GM12865 (cell line): ENCODE measurements at regions not wholly inside any gene's neighbourhood (a gene's known extent, or its start where the extent isn't known, plus 50 kb on each side); places are given as distances from the start of the nearest gene placed in this dataset.

Source experiments
- DNase-seq: peaks from one replicate; pipeline ENCODE4 v3.0.0; 2010; ENCODE audit warnings: low read depth
- H3K4me3 ChIP-seq: 2 replicates; pipeline ENCODE4 v1.5.1; 2011; ENCODE audit warnings: mild to moderate bottlenecking, low read depth, low read length, control low read depth
- CTCF ChIP-seq: IDR thresholded peaks from 2 replicates; pipeline ENCODE4 v1.5.1; 2011; ENCODE audit warnings: low read length, control low read depth, low read depth, inconsistent platforms; ENCODE audit not compliant: insufficient read depth; ENCODE audit errors: missing control alignments

GRCh38 chr9:109830545-109830944, 50.5 kb downstream of the PALM2AKAP2 start:
- TF ChIP-seq CTCF = no peak
- no peak overlapping the region for H3K4me3 ChIP-seq
- no peak for DNase-seq

GRCh38 chr9:109831998-109832658, 52.1 kb downstream of the PALM2AKAP2 start:
- no peak overlapping the region for H3K4me3 ChIP-seq
- TF ChIP-seq CTCF = no peak
- no peak for DNase-seq

GRCh38 chr9:109834855-109835254, 54.9 kb downstream of the PALM2AKAP2 start:
- no peak for DNase-seq
- TF ChIP-seq CTCF = no peak
- no peak overlapping the region for H3K4me3 ChIP-seq

GRCh38 chr9:109843641-109844040, 63.6 kb downstream of the PALM2AKAP2 start:
- no peak for DNase-seq
- no peak overlapping the region for H3K4me3 ChIP-seq
- no peak for TF ChIP-seq CTCF

- TF ChIP-seq CTCF = no peak
- DNase-seq = no peak
- H3K4me3 ChIP-seq = no peak overlapping the region
Measured at GRCh38 chr9:109845226-109845625, 65.2 kb downstream of the PALM2AKAP2 start.

GRCh38 chr9:109846776-109847175, 66.8 kb downstream of the PALM2AKAP2 start:
- H3K4me3 ChIP-seq = no peak overlapping the region
- DNase-seq = no peak
- TF ChIP-seq CTCF = no peak

GRCh38 chr9:109852556-109852955, 72.6 kb downstream of the PALM2AKAP2 start:
- no peak for DNase-seq
- no peak overlapping the region for H3K4me3 ChIP-seq
- TF ChIP-seq CTCF = no peak
